Gastroesophageal sphincter (tissue), 4 donors: ENCODE measurements at regions not wholly inside any gene's neighbourhood (a gene's known extent, or its start where the extent isn't known, plus 50 kb on each side); places are given as distances from the start of the nearest gene placed in this dataset.
"Not testable (repeated sequence)": the region's sequence is repeated elsewhere in the genome, so short reads cannot be mapped to it uniquely, and the experiment has no call there.

ENCODE experiments used
- ATAC-seq: fragments of 150-250 bp; one replicate; pipeline ENCODE4 v1.9.1; 2016; ENCODE audit warnings: mild to moderate bottlenecking, moderate library complexity
- H3K27ac ChIP-seq, 4 donors: fragments of 200-600 bp; sonication (generic) in 3 of 4; 1 replicate in 3 of 4; 2 replicates in 1 of 4; pipeline ENCODE4 v1.5.1; 2016 to 2019
- H3K27me3 ChIP-seq: fragments of 200-600 bp; sonication (generic); one replicate; pipeline ENCODE4 v1.5.1; 2019
- H3K36me3 ChIP-seq, 2 donors: fragments of 200-600 bp; sonication (generic); one replicate each; pipeline ENCODE4 v1.5.1; 2019; ENCODE audit warnings: control low read depth in 1 of 2
- H3K4me1 ChIP-seq, 3 donors: fragments of 200-600 bp; sonication (generic); 1 replicate in 2 of 3; 2 replicates in 1 of 3; pipeline ENCODE4 v1.5.1; 2016 to 2019; ENCODE audit warnings: control low read depth in 2 of 3
- H3K4me3 ChIP-seq, 2 donors: fragments of 200-600 bp; sonication (generic); one replicate each; pipeline ENCODE4 v1.5.1; 2019; ENCODE audit warnings: mild to moderate bottlenecking in 1 of 2, moderate library complexity in 1 of 2
- H3K9me3 ChIP-seq, 3 donors: fragments of 200-600 bp; sonication (generic); one replicate each; pipeline ENCODE4 v1.5.1; 2017 to 2019; ENCODE audit warnings: control low read depth in 2 of 3
- CTCF ChIP-seq, 4 experiments: fragments of 200-600 bp in 2 of 4; fragments of 450-650 bp in 2 of 4; sonication (generic) in 1 of 4; IDR thresholded peaks; one replicate each; pipeline ENCODE4 v1.5.1; 2017 to 2019; ENCODE audit warnings: antibody characterized with exemption in 4 of 4, mild to moderate bottlenecking in 2 of 4, moderate library complexity in 2 of 4
- EP300 ChIP-seq: sonication (generic); formaldehyde crosslinking; IDR thresholded peaks from one replicate; pipeline ENCODE4 v1.6.1; 2017; ENCODE audit warnings: antibody characterized with exemption, mild to moderate bottlenecking
- POLR2A ChIP-seq, 2 donors: fragments of 450-650 bp; IDR thresholded peaks; one replicate each; pipeline ENCODE4 v1.6.1; 2017; ENCODE audit warnings: antibody characterized with exemption in 2 of 2, mild to moderate bottlenecking in 2 of 2, moderate library complexity in 1 of 2
- POLR2AphosphoS5 ChIP-seq: sonication (generic); formaldehyde crosslinking; IDR thresholded peaks from one replicate; pipeline ENCODE4 v1.6.1; 2017; ENCODE audit warnings: antibody characterized with exemption
- WGBS, 2 donors: methylation state at CpG; one replicate each; pipeline ENCODE4 v1.1.5; 2018; ENCODE audit warnings: low coverage in 1 of 2; 5-methylcytosine and 5-hydroxymethylcytosine counted together

DNA sequence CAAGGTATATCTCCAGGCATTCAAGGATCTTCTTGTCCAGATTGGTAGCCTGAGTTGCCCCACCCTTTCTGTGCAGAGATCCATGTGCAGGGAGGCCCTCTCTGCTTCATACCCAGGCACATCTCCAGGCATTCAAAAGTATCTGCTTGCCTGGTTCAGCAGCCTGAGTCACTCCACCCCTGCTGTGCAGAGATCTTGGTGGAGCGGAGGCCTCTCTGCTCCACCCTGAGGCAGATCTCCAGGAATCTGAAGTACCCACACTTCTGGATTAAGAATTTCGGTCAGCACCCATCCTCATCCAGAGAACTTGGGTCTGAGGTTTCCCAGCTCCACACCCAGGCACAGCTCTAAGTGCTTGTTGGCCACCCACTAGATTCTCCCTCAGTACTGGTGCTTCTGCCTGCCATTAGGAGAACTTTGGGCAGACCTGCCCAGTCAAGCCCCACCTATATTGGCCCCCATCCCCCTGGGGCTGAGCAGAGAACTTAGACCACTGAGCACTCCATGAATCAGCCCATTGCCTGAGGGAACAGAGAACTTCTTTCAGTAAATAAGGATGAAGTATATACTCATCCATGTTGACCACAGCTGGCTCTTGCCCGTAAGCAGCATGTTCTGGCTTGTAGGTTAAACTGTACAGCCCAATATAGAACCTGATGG, 199.5 kb upstream of the ZCCHC13 start:
- no peak for ATAC-seq
- H3K4me1 ChIP-seq = no peaks in the 10 kb centered on the region

GRCh38 chrX:74098407-74098806, 205.6 kb upstream of the ZCCHC13 start:
- not testable (repeated sequence) for H3K27me3 ChIP-seq, H3K27ac ChIP-seq, H3K9me3 ChIP-seq, H3K4me1 ChIP-seq, H3K36me3 ChIP-seq, H3K4me3 ChIP-seq, ATAC-seq
- WGBS, 2 donors = no CpG with 5 or more reads among the region's 31 CpGs

More for the DNA sequence above, 199.5 kb upstream of the ZCCHC13 start:
- Histone ChIP-seq H3K36me3 (peaks cover 0 to 25% of the 10 kb centered on the region in 2 donors), H3K27ac (no peak overlapping the region), H3K27me3 (no peaks in the 10 kb centered on the region), H3K9me3 (no peaks in the 10 kb centered on the region), H3K4me3 (no peak overlapping the region)
- no peak for TF ChIP-seq POLR2AphosphoS5
- TF ChIP-seq POLR2A (IDR thresholded peaks at IDR 0.05) = no peak
- TF ChIP-seq CTCF (IDR thresholded peaks at IDR 0.05) = no peak
- no peak for TF ChIP-seq EP300
- WGBS, 2 donors = no CpG with 5 or more reads among the region's 3 CpGs

GRCh38 chrX:74090049-74090448, 213.9 kb upstream of the ZCCHC13 start:
- Histone ChIP-seq H3K4me1 (no peaks in the 10 kb centered on the region), H3K9me3 (no peaks in the 10 kb centered on the region), H3K27me3 (no peaks in the 10 kb centered on the region), H3K27ac (no peak overlapping the region), H3K4me3 (no peak overlapping the region), H3K36me3 (peaks cover 0 to 9% of the 10 kb centered on the region in 2 donors)
- WGBS, 2 donors = 0 to 8% methylated on average over 2 of the region's 3 CpGs
- TF ChIP-seq POLR2AphosphoS5 = no peak
- TF ChIP-seq POLR2A (IDR thresholded peaks at IDR 0.05) = no peak
- no peak for TF ChIP-seq CTCF (IDR thresholded peaks at IDR 0.05)
- no peak for TF ChIP-seq EP300
- ATAC-seq = no peak

DNA sequence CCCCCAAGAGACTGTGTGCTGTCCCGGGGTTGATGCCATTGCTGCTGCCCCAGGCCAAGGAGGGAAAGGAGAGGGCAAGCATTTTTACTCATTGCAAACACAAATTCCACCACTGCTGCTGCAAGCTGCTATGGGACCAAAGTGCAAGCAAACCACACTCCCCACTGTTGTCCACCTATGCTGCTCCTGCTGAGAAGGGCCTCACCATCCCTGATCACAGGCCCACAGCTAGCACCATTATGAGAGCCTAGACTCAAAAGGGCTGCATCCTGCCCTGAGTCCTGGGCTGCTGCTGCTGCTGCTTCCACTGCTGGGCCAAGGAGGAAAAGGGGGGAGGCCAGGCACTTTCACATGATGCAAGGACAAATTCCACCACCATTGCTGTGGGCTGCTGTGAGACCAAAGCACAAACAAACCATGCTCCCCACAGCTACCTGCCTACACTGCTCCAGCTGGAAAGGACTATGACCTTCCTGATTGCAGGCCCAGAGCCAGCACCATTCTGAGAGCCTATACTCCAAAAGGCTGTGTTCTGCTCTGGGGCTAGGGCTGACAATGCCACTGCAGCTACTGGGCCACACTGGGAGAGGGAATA, 218.2 kb upstream of the ZCCHC13 start:
- no CpG with 5 or more reads among the region's 1 CpG for WGBS, 2 donors
- no peak for ATAC-seq
- no peak overlapping the region for H3K27ac ChIP-seq

DNA sequence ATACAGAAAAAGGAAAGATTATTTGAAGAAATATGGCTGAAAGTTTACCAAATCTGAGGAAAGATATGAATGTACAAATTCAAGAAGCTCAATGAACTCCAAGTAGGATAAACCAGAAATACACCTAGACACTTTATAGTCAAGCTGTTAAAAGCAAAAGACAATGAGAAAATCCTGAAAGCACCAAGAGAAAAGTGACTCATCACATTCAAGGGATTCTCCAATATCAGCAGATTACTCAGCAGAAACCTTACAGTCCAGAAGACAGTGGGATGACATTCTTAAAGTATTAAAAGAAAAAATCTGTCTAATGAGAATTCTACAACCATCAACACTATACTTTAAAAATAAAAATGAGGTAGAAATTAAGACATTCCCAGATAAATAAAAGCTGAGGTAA, 223.8 kb upstream of the ZCCHC13 start:
- H3K4me1 ChIP-seq = no peaks in the 10 kb centered on the region
- H3K36me3 ChIP-seq = no peaks in the 10 kb centered on the region
- H3K4me3 ChIP-seq = no peak overlapping the region
- H3K27me3 ChIP-seq = no peaks in the 10 kb centered on the region
- no peak for TF ChIP-seq POLR2AphosphoS5
- TF ChIP-seq POLR2A (IDR thresholded peaks at IDR 0.05) = no peak
- TF ChIP-seq CTCF (IDR thresholded peaks at IDR 0.05) = no peak
- TF ChIP-seq EP300 = no peak
- H3K9me3 ChIP-seq = no peaks in the 10 kb centered on the region
- H3K27ac ChIP-seq = no peak overlapping the region
- no peak for ATAC-seq

More for the DNA sequence above, 218.2 kb upstream of the ZCCHC13 start:
- Histone ChIP-seq H3K36me3 (peaks cover 0 to 9% of the 10 kb centered on the region in 2 donors), H3K4me1 (no peaks in the 10 kb centered on the region), H3K4me3 (no peak overlapping the region), H3K9me3 (no peaks in the 10 kb centered on the region), H3K27me3 (no peaks in the 10 kb centered on the region)
- TF ChIP-seq POLR2A (IDR thresholded peaks at IDR 0.05) = no peak
- no peak for TF ChIP-seq CTCF (IDR thresholded peaks at IDR 0.05)
- TF ChIP-seq POLR2AphosphoS5 = no peak
- no peak for TF ChIP-seq EP300
